GM21515 (cell line): ENCODE measurements at regions not wholly inside any gene's neighbourhood (a gene's known extent, or its start where the extent isn't known, plus 50 kb on each side); places are given as distances from the start of the nearest gene placed in this dataset.

ENCODE experiments used
- ATAC-seq: cut with Tn5 transposase; IDR thresholded peaks from one replicate; pipeline ENCODE4 v1.9.1; 2021; ENCODE audit not compliant: unreplicated experiment

GRCh38 chr18:24669502-24669901 is 209.1 kb downstream of the HRH4 start:
- ATAC-seq, result no peak

GRCh38 chr18:24672165-24672941 is 211.9 kb downstream of the HRH4 start:
- no peak for ATAC-seq

- ATAC-seq, result no peak
Observed at GRCh38 chr18:24674200-24674599, 213.8 kb downstream of the HRH4 start.

- no peak for ATAC-seq
Observed at GRCh38 chr18:24674605-24675004, 214.2 kb downstream of the HRH4 start.

GRCh38 chr18:24677011-24677410 is 216.6 kb downstream of the HRH4 start:
- no peak for ATAC-seq

- ATAC-seq, result no peak
Observed at GRCh38 chr18:24678107-24678506, 217.7 kb downstream of the HRH4 start.

- ATAC-seq, result no peak
Observed at GRCh38 chr18:24678626-24679025, 218.2 kb downstream of the HRH4 start.

GRCh38 chr18:24679062-24679461 is 218.6 kb downstream of the HRH4 start:
- no peak for ATAC-seq

GRCh38 chr18:24683925-24684324 is 223.5 kb downstream of the HRH4 start:
- no peak for ATAC-seq

GRCh38 chr18:24685254-24685959 is 225.0 kb downstream of the HRH4 start:
- ATAC-seq, result no peak

- no peak for ATAC-seq
Observed at GRCh38 chr18:24695168-24695567, 234.7 kb downstream of the HRH4 start.

- ATAC-seq, result no peak
Observed at GRCh38 chr18:24702001-24702515, 241.6 kb downstream of the HRH4 start.

GRCh38 chr18:24703316-24703715 is 242.9 kb downstream of the HRH4 start:
- no peak for ATAC-seq

- ATAC-seq, result no peak
Observed at GRCh38 chr18:24704946-24705630, 244.7 kb downstream of the HRH4 start.

- ATAC-seq, result no peak
Observed at GRCh38 chr18:24710474-24710873, 250.0 kb downstream of the HRH4 start.

- no peak for ATAC-seq
Observed at GRCh38 chr18:24719791-24720190, 259.4 kb downstream of the HRH4 start.

- no peak for ATAC-seq
Observed at GRCh38 chr18:24721388-24721787, 261.0 kb downstream of the HRH4 start.

- ATAC-seq, result no peak
Observed at GRCh38 chr18:24725644-24726415, 265.4 kb downstream of the HRH4 start.

- no peak for ATAC-seq
Observed at GRCh38 chr18:24726727-24727492, 266.5 kb downstream of the HRH4 start.

GRCh38 chr18:24727685-24728084 is 267.2 kb downstream of the HRH4 start:
- ATAC-seq, result no peak
